Anterior cingulate cortex (tissue), 58 donors: ENCODE measurements at regions not wholly inside any gene's neighbourhood (a gene's known extent, or its start where the extent isn't known, plus 50 kb on each side); places are given as distances from the start of the nearest gene placed in this dataset.
A peak's percentile ranks its signal among the peaks of the same experiment; 100 is the strongest.

Source experiments
- DNase-seq, 58 donors: peaks; one replicate each; lab custom pipeline; 2025; lab: John Stamatoyannopoulos, UW

DNA sequence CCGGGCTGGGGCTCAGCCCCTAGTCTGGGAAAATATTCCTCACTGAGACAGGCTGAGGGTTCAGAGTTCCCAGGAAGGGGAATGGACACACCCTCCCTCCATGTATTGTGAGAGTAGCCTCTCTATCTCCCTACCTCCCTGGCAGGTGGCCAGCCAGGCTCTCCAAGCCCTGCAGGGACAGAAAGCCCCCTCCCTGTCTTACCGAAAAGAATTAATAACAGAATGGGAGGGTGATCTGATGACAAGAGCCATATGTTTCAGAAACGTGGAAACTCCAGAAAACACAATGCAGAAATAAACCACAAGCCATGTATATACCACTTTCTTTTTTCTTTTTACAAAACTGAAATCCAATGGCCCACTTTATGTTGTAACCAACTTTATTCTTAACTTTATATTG lies 140.0 kb downstream of the CHST1 start:
- DNase-seq = no peak

DNA sequence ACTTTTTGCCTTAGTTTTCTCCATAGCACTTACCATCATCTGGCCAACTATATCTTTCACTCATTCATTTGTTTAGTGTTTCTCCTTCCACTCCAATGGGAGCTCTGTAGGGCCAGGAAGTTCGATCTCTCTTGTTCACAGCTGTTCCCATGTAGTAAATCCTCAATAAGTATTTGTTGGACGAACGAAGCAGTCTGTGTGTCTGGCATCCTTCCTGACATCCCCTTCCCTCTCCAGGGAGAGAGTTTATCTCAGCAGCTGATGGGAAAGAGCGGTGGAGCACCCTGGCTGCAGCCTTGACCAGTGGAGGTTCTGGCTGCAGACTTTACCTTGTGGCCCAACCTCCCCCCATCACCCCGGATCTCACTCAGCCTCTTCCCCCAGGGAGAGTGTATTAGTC lies 141.7 kb downstream of the CHST1 start:
- DNase-seq = no peak

DNA sequence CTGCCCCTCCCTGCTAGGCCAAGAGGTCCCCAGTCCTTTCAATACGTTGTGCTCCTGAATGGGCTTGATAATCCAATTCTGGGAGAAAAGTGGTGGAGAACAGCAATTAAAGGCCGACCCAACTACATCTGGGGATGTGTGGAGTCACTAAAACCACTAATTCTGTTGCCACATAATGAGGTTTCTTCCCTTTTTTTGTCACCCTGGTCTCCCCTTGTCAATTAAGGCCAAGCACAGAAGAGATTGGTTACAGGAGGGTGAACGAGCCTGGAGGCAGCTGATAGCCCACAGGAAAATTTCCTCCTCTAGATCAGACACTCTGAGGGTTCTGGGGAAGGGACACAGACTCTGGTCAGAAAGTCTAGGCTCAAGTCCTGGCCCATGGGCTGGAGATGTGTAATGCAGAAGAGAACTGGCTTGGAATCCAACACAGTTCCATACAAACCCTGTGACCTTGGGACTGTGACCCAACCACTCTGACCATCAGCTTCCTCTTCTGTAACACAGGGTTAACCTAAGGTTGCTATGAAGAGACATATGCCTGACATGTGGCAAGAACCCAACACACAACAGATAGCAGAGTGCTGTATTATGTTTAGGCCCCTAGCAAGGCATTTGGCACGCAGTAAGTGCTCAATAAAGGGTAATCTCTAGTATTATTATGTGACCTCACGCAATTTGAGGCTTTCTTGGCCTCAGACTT lies 146.4 kb downstream of the CHST1 start:
- DNase-seq = no peak

DNA sequence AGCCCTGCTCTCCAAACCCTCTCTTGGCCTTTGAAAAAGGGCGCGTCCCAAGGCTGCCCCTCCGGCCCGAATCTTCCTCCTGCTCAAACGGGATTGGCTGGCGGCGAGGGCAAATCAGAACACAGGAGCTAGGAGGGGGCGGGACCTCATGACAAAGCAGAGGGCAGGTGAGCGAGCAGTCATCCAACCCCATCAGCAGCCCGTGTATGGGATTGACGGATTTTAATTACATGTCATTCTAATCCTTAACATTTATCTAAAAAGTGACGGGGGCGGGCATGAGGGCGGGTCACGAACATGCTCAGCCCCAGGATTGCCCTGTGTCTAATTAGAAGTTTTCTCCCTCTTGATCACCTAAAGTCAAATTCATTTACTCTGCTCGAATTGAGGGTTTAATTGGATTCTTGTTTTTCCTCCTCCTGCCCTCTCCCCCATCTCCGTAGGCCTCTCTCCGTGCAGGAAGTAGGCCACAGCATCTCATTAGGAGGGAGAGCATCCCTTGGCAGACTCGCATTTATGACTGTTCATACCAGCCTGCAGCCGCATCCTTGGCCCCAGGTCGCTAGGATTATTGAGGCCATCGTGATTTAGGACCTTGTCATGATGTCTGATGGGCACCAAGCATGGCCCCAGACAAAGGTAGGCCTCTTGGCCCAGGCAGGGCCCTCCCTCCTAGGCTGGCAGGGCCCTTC lies 147.1 kb downstream of the CHST1 start:
- DNase-seq = no peak

DNA sequence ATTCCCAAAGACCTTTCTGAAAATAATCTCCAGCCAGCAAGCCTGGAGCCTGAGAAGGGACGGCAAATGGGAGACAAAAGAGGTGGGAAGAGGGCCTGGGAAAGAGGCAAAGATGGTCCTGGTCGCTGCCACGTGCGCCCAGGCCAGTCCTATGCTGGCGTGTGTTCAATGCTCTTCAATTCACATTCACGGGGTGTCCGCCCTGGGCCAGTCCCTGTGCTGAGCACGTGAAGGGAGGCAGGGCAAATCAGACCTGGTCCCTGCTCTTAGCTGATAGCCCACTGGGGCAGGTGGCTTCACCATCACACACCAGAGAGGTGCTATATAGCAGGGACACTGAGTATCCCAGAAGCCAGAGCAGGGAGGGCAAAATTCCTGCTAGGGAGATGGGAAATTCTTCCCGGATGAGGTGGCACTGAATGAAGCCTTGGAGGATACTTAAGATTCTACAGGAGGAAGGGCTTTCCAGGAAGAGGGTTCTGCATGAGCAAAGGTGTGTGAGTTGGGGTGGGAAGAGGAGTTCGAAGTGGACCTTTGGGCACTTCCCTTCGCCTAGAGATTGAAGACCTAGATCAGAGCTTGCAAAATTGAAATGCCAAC lies 148.2 kb downstream of the CHST1 start:
- DNase-seq = no peak

DNA sequence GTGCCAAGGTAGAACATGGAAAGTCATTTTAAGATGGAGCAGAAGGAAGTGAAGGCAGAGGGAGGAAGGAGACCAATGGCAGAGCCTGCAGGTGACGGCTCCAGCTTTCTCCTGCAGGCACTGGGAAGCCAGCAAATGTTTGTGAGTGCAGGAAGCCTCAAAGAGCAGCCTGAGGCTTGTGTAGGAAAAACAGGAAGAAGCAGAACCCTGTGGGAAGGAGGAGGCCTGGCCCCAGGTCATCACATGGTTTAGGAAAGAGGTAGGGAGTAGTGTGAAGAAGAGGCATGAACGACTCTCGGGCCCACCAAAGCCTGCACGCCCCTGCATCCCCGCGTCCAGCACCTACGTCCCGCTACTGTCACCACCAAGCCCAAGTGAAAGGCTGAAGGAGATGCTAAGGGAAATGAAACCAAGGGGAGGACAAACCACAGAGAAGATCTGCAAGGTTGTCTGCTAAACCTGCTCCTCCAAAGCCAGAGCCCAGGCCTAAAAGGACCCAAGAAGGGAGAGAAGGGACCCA lies 151.5 kb downstream of the CHST1 start:
- DNase-seq = no peak

DNA sequence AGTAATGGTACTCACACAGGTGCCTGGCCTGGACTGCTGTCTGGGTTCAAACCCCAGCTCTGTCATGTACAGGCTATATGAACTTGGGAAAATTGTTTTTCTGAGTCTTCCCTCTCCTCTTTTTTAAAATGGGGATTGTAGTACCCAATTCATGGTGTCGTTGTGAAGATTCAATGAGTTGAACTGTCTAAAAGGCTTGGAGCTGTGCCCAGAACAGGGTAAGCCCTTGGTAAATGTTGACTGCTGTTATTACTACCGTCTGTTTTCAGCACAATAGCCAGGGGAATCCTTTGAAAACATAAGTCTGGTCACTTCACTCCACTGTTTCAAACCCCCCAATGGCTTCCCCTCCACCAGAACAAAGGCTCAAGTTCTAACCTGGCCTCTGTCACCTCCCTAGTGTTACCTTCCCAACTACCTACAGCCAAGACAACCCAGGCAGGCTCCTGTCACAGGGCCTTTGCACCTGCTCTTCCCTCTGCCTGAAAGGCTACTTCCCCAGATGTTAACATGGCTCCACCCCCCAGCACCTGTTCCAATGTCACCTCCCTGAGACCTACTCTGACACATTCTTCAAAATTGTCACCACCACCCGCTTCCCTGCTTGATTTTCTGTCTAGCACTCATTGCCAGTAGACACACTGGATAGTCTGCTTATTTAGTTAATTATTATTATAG lies 152.8 kb downstream of the CHST1 start:
- DNase-seq = no peak

DNA sequence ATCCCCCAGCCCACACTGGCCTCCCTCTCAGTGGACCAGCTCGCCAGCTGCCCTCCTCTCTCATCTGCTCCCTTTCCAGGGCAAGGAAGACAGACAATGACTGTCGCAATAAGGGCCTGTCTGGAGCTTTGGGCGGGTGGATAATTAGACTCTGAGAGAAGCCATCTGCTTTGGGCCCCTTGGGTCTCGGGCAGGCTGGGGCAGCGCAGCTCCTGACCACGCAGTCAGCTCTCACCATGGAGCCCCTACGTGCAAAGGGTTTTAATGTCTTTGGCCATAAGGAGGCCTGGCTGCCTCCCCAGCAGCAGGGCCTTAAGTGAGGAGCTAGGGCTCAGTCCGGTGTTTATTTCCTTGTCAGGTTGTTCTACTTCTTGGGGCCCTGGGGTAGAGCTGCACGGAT lies 153.9 kb downstream of the CHST1 start:
- no peak for DNase-seq

DNA sequence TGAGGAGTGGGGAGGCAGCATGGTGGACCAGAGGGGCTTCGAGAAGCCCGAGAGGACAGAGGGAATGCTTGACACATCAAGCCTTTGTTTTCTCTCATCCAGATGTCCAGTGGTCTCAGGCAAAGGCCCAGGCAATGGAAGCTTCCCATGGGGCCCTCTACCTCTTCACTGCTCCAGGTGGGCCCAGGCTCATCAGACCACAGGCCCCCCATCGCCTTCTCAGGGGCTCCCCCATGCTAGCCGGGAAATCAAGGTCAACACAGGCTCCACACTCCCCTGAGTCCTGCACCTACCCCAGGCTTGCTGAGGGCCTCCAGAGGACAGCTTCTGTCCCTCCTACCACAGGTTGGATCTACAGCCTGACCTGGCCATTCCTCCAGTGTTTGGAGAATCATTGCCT lies 157.5 kb downstream of the CHST1 start:
- DNase-seq = no peak

DNA sequence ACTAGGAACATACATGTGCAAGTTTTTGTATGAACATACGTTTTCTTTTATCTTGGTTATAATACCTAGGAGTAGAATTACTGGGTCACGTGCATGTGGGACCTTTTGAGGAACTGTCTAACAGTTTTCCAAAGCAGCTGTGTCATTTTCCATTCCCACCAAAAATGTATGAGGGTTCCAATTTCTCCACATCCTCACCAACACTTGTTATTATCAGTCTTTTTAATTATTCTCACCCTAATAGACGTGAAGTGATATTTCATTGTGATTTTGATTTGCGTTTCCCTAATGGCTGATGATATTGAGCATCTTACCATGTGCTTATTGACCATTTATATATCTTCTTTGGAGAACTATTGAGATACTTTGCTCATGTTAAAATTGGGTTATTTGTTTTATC lies 162.1 kb downstream of the CHST1 start:
- no peak for DNase-seq

DNA sequence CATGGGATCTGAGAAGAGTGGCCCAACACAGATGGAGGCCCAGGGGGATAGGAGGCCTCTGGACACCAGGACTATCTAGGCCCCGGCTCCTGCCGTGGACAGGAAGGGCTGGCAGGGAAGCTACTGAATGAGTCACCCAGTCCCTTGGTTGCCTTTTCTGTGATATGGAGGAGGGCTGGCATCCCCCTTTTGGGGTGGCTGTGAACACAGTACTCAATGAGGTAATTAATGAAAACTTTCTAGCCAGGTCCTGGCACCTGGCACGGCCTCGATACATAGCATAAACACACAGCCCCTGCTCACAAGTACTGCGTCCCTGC lies 163.2 kb downstream of the CHST1 start:
- DNase-seq = no peak

DNA sequence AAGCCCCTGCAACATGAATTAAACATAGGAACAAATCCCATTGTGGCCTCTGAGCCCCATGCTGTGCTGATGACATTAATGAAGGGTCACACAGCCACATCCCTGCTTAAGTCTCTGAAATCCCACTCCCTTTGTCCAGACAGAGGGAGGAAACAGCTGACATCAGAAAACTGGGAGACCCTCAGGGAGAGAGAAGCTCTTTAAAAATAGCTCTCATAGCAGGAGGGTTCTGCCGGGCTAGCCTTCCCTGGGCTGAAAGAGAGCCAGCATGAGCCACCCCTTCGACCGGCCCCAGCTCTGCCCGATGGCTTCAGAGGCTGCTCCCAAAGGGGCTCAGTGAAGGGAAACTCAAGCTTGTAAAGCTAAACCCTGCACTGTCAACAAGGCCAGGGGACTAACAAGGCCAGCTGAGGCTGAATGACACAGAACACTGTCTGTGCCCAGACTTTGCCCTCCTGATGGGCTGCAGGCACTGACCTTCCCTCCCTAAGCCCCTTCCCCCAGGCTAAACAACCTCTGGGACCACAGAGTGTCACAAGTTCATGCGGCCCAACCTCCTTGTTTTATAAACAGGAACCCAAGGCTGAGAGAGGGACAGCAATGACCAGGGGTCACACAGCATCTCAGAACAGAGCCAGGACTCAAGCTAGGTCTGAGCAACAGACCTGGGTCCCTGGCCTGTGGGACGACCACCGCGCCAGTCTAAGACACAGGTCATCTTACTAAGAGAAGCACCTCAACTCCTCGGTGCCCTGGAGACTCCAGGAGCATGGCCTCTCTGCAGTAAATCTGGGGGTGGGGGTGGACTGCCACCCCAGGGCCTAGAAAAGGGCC lies 163.8 kb downstream of the CHST1 start:
- DNase-seq = no peak

DNA sequence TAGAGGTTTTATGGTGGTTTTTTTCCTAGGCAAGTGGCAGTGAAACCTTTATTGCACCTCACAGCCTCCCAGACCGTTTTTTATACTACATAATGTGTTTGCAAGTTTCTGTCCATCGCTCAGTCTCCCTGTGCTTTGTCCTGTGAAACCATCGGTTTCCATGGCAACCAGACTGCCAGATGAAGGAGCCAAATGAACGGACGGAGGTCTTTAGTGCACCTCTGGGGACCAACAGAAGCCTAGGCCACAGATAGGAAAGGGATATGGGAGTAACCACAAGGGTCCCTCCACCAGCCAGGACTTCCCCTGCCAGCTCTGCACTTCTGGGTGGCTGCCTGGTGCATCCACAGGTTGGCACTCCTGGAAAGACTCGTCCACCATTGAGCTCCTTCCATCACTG lies 165.0 kb downstream of the CHST1 start:
- DNase-seq = peak in 2 of 58 donors; percentile 4

DNA sequence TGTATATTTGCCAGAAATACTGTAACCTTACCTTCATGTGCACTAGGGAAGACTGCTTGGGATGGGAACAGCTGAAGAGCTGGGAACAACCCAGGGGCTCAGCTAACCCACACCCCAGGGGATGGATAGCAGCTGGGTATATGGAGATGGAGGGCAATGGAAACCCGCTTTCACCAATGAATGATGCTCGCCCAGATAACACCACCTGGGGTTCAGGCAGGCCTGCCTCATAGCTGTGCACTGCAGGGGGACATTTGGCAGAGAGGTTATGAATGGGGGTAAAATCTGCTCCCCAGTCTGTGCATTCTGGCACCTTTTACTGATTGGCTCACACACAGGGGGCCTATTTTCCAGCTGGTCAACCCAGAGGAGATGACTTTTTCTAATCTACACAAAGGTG lies 170.7 kb downstream of the CHST1 start:
- DNase-seq = no peak

DNA sequence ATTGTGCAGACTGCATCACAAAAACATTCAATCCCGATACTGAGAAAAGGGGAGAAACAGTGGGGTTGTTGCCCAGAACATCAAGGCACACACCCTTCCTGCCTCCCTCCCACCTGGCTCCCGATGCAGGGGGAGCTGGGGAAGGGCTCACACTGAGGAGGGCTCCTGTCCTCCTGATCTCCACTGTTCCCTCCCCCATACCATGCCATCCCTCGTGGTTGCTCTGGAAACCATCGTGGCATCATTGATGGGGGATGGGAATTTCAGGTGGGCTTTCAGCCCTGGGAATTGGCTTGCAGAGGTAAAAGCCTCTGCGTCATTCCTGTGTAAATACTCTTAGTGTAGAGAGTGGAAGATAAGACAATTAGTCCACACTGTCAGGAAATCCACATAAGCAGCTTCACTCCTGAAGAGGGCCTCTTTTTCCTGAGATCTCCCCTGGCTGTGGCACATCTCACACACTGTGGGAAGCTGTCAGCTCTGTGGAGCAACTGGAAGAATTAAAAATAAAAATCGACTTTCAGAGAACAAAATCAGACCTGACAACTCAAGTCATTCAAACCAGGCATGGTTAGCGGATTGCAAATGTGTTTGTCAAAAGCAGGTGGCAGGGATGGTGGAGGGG lies 176.0 kb downstream of the CHST1 start:
- DNase-seq = peak in 4 of 58 donors; percentile 9 to 40 (median 12)

DNA sequence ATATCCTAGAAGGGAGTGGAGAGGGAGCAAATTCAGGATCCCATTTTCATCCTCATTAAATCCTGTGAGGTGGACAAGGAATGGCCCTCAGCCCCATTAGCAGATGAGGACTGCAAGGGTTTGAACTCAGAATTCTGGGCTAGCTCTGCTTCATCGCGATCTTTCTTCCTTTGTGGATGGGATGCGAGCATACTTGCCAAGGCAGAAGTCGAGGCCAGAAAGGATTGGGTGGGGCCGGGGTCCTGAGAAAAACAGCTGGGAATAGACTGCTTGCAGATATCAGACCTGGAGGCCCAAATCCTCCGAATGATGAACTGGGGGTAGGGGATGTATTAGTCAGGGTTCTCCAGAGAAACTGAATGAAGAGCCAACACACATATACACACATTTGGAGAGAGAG lies 179.0 kb downstream of the CHST1 start:
- DNase-seq = no peak

DNA sequence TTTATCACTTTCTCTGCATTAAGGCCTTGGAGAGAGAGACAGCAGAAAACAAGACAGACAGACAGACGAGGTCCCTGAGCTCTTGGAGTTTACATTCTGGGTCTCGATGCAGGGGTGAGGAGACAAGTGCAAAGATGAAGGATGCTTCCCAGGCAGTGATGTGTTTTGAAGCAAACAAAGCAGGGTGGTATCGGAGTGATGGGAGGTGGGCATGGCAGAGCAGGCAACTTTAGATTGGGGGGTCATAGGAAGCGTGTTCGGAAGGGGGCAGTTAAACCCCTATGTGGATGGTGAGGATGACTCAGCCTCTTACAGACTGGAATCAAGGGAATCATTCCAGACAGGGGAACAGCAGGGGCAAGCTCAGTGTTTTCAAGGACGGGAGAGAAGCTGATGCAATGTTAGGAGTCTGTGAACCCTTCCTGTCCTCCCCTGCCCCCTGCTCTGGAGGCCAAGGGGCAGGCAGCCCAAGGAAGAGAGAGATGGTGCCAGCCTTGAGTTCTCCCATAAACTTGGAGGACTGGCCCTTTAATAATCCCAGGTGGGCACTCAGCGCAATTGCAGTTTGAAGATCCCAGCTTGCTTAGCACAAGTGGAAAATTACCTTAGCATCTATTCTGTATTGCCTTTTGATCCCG lies 180.2 kb downstream of the CHST1 start:
- no peak for DNase-seq

DNA sequence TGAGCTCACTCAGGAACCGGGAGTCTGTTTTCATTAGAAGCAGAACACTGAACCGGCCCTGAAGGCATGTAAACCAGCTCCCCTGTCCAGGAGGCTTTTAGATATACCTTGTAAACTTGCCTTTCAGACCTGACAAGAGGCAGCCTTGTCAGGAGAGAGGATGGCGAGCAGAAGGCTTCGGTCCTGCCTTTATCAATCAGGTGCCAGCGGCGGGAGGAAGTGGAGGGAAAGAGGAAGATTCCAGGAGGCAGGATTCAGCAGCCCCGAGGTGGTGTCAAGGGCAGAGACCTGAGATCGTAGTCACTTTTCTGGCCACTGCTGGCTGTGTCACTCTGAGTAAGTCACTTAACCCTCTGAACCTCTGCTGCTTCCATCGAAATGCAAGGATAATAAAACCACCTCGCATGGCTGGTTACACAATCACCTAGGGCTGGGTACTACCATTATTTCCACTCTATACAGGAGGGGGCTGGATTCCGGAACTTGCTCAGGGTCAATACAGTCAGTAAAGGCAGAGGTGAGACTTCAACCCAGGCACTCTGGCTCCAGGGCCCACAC lies 181.0 kb downstream of the CHST1 start:
- no peak for DNase-seq

DNA sequence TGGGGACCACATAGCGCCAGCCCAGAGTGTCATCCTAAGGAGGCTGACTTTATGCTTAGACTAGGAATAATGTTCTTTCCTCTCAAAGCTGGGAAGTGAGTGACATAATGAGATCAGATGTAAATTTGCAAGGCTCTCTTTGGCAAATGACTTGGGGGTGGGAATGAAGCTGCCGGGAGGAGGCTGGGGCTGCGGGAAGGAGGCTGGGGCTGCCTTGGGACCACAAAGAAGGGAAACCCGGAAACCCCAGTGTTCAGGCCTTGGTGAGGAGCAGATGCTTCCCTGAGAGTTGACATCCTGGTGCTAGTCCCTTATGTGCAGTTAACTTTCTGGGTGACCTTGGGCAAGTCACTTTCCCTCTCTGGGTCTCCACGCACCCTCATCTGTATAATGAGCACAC lies 182.0 kb downstream of the CHST1 start:
- peak in 1 of 58 donors; percentile 12 for DNase-seq
